H1 (cell line): ENCODE measurements at regions not wholly inside any gene's neighbourhood (a gene's known extent, or its start where the extent isn't known, plus 50 kb on each side); places are given as distances from the start of the nearest gene placed in this dataset.

Experiments
- BACH1 ChIP-seq: IDR thresholded peaks from 2 replicates; pipeline ENCODE4 v1.6.1; 2012; ENCODE audit warnings: low read length, improper control_type of control experiment
- CREB1 ChIP-seq: IDR thresholded peaks from 2 replicates; pipeline ENCODE4 v1.6.1; 2012; ENCODE audit warnings: inconsistent platforms
- MAFK ChIP-seq: IDR thresholded peaks from 2 replicates; pipeline ENCODE4 v1.6.1; 2012; ENCODE audit warnings: low read depth, mild to moderate bottlenecking, improper control_type of control experiment, low read length
- POLR2AphosphoS5 ChIP-seq: IDR thresholded peaks from 2 replicates; pipeline ENCODE4 v1.6.1; 2011; ENCODE audit warnings: low read depth, low read length
- SIX5 ChIP-seq: IDR thresholded peaks from 2 replicates; pipeline ENCODE4 v1.6.1; 2011; ENCODE audit warnings: mild to moderate bottlenecking, low read depth, low read length
- SP2 ChIP-seq: IDR thresholded peaks from 2 replicates; pipeline ENCODE4 v1.6.1; 2012; ENCODE audit warnings: mild to moderate bottlenecking, low read length, inconsistent platforms
- TF ChIP-seq, protein P1 (sequence below): fragments of 300-600 bp; sonication (generic); IDR thresholded peaks from 2 replicates; pipeline ENCODE4 v1.7.1; 2012; ENCODE audit warnings: low read length, moderate library complexity, mild to moderate bottlenecking, inconsistent platforms; ENCODE audit not compliant: insufficient replicate concordance

DNA sequence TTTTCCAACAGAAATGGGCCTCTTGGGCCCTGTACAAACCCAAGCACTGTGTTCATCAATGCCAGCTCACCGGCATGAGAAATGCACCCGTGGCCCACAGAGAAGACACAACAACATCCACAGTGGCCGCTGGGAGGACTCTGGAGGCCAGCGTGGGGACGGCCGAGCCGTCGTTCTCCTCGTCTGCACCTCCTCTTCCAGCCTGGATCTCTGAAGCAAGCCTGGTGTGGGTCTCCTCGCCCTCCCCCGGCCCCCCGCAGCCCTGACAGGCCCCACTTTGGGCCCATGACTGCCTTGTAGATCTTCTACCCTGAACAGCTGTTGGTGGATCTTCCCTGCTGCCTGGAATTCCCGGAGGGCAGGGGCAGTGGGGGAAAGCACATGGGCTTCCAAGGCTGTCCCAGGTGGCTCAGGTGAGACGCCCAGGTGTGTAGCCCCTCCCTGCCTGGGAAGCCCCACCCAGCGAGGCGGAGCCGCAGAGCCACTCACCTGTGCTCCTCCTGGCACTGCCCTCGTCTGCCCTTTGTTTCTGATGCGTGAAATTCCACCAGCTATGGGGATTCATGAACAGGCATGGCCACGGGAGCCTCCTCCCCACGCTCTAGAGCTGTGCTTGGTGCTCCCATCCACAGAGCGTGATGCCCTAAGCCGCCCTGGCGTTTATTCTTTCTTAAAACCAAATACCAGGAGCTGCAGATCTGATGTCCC lies 225.9 kb downstream of the BRD1 start:
- no peak for TF ChIP-seq CREB1
- no peak for TF ChIP-seq SP2
- TF ChIP-seq POLR2AphosphoS5: no peak
- TF ChIP-seq SIX5: no peak
- TF ChIP-seq BACH1: no peak
- TF ChIP-seq, protein P1, sequence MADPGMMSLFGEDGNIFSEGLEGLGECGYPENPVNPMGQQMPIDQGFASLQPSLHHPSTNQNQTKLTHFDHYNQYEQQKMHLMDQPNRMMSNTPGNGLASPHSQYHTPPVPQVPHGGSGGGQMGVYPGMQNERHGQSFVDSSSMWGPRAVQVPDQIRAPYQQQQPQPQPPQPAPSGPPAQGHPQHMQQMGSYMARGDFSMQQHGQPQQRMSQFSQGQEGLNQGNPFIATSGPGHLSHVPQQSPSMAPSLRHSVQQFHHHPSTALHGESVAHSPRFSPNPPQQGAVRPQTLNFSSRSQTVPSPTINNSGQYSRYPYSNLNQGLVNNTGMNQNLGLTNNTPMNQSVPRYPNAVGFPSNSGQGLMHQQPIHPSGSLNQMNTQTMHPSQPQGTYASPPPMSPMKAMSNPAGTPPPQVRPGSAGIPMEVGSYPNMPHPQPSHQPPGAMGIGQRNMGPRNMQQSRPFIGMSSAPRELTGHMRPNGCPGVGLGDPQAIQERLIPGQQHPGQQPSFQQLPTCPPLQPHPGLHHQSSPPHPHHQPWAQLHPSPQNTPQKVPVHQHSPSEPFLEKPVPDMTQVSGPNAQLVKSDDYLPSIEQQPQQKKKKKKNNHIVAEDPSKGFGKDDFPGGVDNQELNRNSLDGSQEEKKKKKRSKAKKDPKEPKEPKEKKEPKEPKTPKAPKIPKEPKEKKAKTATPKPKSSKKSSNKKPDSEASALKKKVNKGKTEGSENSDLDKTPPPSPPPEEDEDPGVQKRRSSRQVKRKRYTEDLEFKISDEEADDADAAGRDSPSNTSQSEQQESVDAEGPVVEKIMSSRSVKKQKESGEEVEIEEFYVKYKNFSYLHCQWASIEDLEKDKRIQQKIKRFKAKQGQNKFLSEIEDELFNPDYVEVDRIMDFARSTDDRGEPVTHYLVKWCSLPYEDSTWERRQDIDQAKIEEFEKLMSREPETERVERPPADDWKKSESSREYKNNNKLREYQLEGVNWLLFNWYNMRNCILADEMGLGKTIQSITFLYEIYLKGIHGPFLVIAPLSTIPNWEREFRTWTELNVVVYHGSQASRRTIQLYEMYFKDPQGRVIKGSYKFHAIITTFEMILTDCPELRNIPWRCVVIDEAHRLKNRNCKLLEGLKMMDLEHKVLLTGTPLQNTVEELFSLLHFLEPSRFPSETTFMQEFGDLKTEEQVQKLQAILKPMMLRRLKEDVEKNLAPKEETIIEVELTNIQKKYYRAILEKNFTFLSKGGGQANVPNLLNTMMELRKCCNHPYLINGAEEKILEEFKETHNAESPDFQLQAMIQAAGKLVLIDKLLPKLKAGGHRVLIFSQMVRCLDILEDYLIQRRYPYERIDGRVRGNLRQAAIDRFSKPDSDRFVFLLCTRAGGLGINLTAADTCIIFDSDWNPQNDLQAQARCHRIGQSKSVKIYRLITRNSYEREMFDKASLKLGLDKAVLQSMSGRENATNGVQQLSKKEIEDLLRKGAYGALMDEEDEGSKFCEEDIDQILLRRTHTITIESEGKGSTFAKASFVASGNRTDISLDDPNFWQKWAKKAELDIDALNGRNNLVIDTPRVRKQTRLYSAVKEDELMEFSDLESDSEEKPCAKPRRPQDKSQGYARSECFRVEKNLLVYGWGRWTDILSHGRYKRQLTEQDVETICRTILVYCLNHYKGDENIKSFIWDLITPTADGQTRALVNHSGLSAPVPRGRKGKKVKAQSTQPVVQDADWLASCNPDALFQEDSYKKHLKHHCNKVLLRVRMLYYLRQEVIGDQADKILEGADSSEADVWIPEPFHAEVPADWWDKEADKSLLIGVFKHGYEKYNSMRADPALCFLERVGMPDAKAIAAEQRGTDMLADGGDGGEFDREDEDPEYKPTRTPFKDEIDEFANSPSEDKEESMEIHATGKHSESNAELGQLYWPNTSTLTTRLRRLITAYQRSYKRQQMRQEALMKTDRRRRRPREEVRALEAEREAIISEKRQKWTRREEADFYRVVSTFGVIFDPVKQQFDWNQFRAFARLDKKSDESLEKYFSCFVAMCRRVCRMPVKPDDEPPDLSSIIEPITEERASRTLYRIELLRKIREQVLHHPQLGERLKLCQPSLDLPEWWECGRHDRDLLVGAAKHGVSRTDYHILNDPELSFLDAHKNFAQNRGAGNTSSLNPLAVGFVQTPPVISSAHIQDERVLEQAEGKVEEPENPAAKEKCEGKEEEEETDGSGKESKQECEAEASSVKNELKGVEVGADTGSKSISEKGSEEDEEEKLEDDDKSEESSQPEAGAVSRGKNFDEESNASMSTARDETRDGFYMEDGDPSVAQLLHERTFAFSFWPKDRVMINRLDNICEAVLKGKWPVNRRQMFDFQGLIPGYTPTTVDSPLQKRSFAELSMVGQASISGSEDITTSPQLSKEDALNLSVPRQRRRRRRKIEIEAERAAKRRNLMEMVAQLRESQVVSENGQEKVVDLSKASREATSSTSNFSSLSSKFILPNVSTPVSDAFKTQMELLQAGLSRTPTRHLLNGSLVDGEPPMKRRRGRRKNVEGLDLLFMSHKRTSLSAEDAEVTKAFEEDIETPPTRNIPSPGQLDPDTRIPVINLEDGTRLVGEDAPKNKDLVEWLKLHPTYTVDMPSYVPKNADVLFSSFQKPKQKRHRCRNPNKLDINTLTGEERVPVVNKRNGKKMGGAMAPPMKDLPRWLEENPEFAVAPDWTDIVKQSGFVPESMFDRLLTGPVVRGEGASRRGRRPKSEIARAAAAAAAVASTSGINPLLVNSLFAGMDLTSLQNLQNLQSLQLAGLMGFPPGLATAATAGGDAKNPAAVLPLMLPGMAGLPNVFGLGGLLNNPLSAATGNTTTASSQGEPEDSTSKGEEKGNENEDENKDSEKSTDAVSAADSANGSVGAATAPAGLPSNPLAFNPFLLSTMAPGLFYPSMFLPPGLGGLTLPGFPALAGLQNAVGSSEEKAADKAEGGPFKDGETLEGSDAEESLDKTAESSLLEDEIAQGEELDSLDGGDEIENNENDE: no peak
- TF ChIP-seq MAFK: no peak
